Astrocyte (in vitro differentiated cells and primary cell): ENCODE measurements at regions not wholly inside any gene's neighbourhood (a gene's known extent, or its start where the extent isn't known, plus 50 kb on each side); places are given as distances from the start of the nearest gene placed in this dataset.

Source experiments
- CTCF ChIP-seq: IDR thresholded peaks from 2 replicates; pipeline ENCODE4 v1.5.1; 2011; ENCODE audit warnings: low read depth, mild to moderate bottlenecking, inconsistent platforms, low read length, moderate library complexity; ENCODE audit not compliant: insufficient read depth
- EZH2 ChIP-seq: IDR thresholded peaks from 2 replicates; pipeline ENCODE4 v1.6.1; 2012; ENCODE audit warnings: mild to moderate bottlenecking, low read length, inconsistent platforms; ENCODE audit not compliant: insufficient read depth

GRCh38 chr15:95303713-95304112 is 1026.8 kb upstream of the NR2F2 start:
- TF ChIP-seq CTCF (no peak), EZH2 (no peak)
